Stimulated activated CD4-positive, alpha-beta T cell treated with anti-CD3 and anti-CD28 coated beads, Interleukin-15, amount 100 ng/mL, for 24 hours (primary cell): ENCODE measurements at regions not wholly inside any gene's neighbourhood (a gene's known extent, or its start where the extent isn't known, plus 50 kb on each side); places are given as distances from the start of the nearest gene placed in this dataset.
"Not testable (repeated sequence)": the region's sequence is repeated elsewhere in the genome, so short reads cannot be mapped to it uniquely, and the experiment has no call there.

Experiments used
- DNase-seq: peaks from one replicate; pipeline ENCODE4 v3.0.0-alpha.2; 2020

GRCh38 chr20:30811885-30812671 is 445.4 kb upstream of the DEFB115 start:
- peak; percentile 19 for DNase-seq

- no peak for DNase-seq
These were observed 444.6 kb upstream of the DEFB115 start for GRCh38 chr20:30812739-30813411.

- not testable (repeated sequence) for DNase-seq
These were observed 443.8 kb upstream of the DEFB115 start for GRCh38 chr20:30813412-30814311.

- not testable (repeated sequence) for DNase-seq
These were observed 443.2 kb upstream of the DEFB115 start for GRCh38 chr20:30814312-30814639.

- not testable (repeated sequence) for DNase-seq
These were observed 442.4 kb upstream of the DEFB115 start for GRCh38 chr20:30815027-30815576.

- DNase-seq = no peak
These were observed 441.8 kb upstream of the DEFB115 start for GRCh38 chr20:30815577-30816181.

- DNase-seq = peak; percentile 11
These were observed 441.2 kb upstream of the DEFB115 start for GRCh38 chr20:30816182-30816645.

- DNase-seq = not testable (repeated sequence)
These were observed 435.8 kb upstream of the DEFB115 start for GRCh38 chr20:30821615-30822014.

GRCh38 chr20:30824666-30825065 is 432.8 kb upstream of the DEFB115 start:
- DNase-seq = not testable (repeated sequence)

- not testable (repeated sequence) for DNase-seq
These were observed 411.5 kb upstream of the DEFB115 start for GRCh38 chr20:30845923-30846322.

- DNase-seq = not testable (repeated sequence)
These were observed 389.2 kb upstream of the DEFB115 start for GRCh38 chr20:30868271-30868670.

GRCh38 chr20:30871127-30871526 is 386.3 kb upstream of the DEFB115 start:
- DNase-seq = not testable (repeated sequence)

GRCh38 chr20:30872252-30872651 is 385.2 kb upstream of the DEFB115 start:
- DNase-seq = not testable (repeated sequence)

- not testable (repeated sequence) for DNase-seq
These were observed 381.6 kb upstream of the DEFB115 start for GRCh38 chr20:30875868-30876267.

- not testable (repeated sequence) for DNase-seq
These were observed 366.1 kb upstream of the DEFB115 start for GRCh38 chr20:30891400-30891799.

GRCh38 chr20:30892541-30893345 is 364.7 kb upstream of the DEFB115 start:
- no peak for DNase-seq

GRCh38 chr20:30893346-30894314 is 363.8 kb upstream of the DEFB115 start:
- not testable (repeated sequence) for DNase-seq

GRCh38 chr20:30894707-30895353 is 362.6 kb upstream of the DEFB115 start:
- not testable (repeated sequence) for DNase-seq

- DNase-seq = not testable (repeated sequence)
These were observed 362.1 kb upstream of the DEFB115 start for GRCh38 chr20:30895354-30895711.
